H1 (cell line): ENCODE measurements at regions not wholly inside any gene's neighbourhood (a gene's known extent, or its start where the extent isn't known, plus 50 kb on each side); places are given as distances from the start of the nearest gene placed in this dataset.

Experiments used
- CTCF ChIA-PET: fragments of 300-600 bp; sonication (Branson Sonifier 250); formaldehyde crosslinking; loops from one replicate; lab custom pipeline; 2021; ENCODE audit not compliant: partially characterized antibody; lab: Charles Lee
- POLR2A ChIA-PET: fragments of 300-600 bp; sonication (Branson Sonifier 250); formaldehyde crosslinking; loops from one replicate; lab custom pipeline; 2021; ENCODE audit warnings: inconsistent platforms; ENCODE audit not compliant: partially characterized antibody; lab: Charles Lee
- DNase-seq, 2 experiments: peaks; one replicate each; pipeline versions ENCODE4 v3.0.0 to v3.0.0-alpha.2; 2010 to 2022; ENCODE audit warnings: low spot score in 2 of 2, low read depth in 1 of 2, mixed read lengths in 1 of 2
- FAIRE-seq: peaks from 2 replicates; lab custom pipeline; 2011; peaks lifted over from hg19 to GRCh38; lab: Jason Lieb, UNC
- H2AFZ ChIP-seq: 2 replicates; pipeline ENCODE4 v1.8.1; 2012; ENCODE audit warnings: low read length, inconsistent platforms
- H2AK5ac ChIP-seq: 2 replicates; pipeline ENCODE4 v1.6.1; 2013; ENCODE audit warnings: low read depth, low read length
- H2BK120ac ChIP-seq: replicated peaks from 2 replicates; pipeline ENCODE3; 2013; ENCODE audit warnings: low read depth, low read length, inconsistent platforms
- H2BK12ac ChIP-seq: 2 replicates; pipeline ENCODE4 v1.6.1; 2013; ENCODE audit warnings: low read depth, low read length
- H2BK15ac ChIP-seq: 2 replicates; pipeline ENCODE4 v1.6.1; 2013; ENCODE audit warnings: low read length
- H2BK20ac ChIP-seq: 2 replicates; pipeline ENCODE4 v1.6.1; 2013; ENCODE audit warnings: low read length
- H2BK5ac ChIP-seq: 2 replicates; pipeline ENCODE4 v1.6.1; 2013; ENCODE audit warnings: low read depth, low read length
- H3K14ac ChIP-seq: 2 replicates; pipeline ENCODE4 v1.6.1; 2013; ENCODE audit warnings: inconsistent platforms; ENCODE audit not compliant: insufficient read length
- H3K18ac ChIP-seq: 2 replicates; pipeline ENCODE4 v1.6.1; 2013; ENCODE audit warnings: low read length; ENCODE audit errors: extremely low read depth
- H3K23ac ChIP-seq: 2 replicates; pipeline ENCODE4 v1.6.1; 2013; ENCODE audit warnings: inconsistent platforms; ENCODE audit not compliant: insufficient read length
- H3K23me2 ChIP-seq: 2 replicates; pipeline ENCODE4 v1.6.1; 2013; ENCODE audit warnings: low read depth, low read length
- H3K27ac ChIP-seq: 2 replicates; pipeline ENCODE4 v1.6.1; 2011; ENCODE audit warnings: low read depth, low read length, inconsistent platforms
- H3K27me3 ChIP-seq, 4 experiments: replicated peaks in 1 of 4; 1 replicate in 1 of 4; 2 replicates in 3 of 4; pipeline versions ENCODE4 v1.6.1 to v1.8.1; 2011 to 2013; ENCODE audit warnings: low read length in 3 of 4, mild to moderate bottlenecking in 3 of 4, inconsistent platforms in 2 of 4, mixed read lengths in 2 of 4, moderate library complexity in 1 of 4; ENCODE audit not compliant: control insufficient read depth in 3 of 4, insufficient read depth in 3 of 4; ENCODE audit errors: extremely low read depth in 1 of 4
- H3K36me3 ChIP-seq, 4 experiments: 2 replicates each; pipeline versions ENCODE4 v1.6.1 to v1.8.1; 2011 to 2013; ENCODE audit warnings: mild to moderate bottlenecking in 4 of 4, low read length in 3 of 4, moderate library complexity in 2 of 4, control low read depth in 1 of 4, inconsistent platforms in 1 of 4; ENCODE audit not compliant: insufficient read depth in 4 of 4, control insufficient read depth in 2 of 4
- H3K4ac ChIP-seq: replicated peaks from 2 replicates; pipeline ENCODE3; 2013; ENCODE audit warnings: low read length, low read depth, mixed read lengths, inconsistent platforms; ENCODE audit not compliant: insufficient read length
- H3K4me1 ChIP-seq, 4 experiments: replicated peaks in 1 of 4; 1 replicate in 1 of 4; 2 replicates in 3 of 4; pipeline versions ENCODE4 v1.6.1 to v1.8.1; 2011 to 2013; ENCODE audit warnings: low read length in 3 of 4, inconsistent platforms in 2 of 4, mixed read lengths in 1 of 4; ENCODE audit not compliant: insufficient read depth in 4 of 4, control insufficient read depth in 3 of 4
- H3K4me2 ChIP-seq, 2 experiments: 2 replicates each; pipeline versions ENCODE4 v1.6.1 to v1.8.1; 2011 to 2013; ENCODE audit warnings: low read depth in 2 of 2, low read length in 2 of 2, control low read depth in 1 of 2, inconsistent platforms in 1 of 2, mild to moderate bottlenecking in 1 of 2; ENCODE audit not compliant: insufficient read depth in 1 of 2
- H3K4me3 ChIP-seq, 4 experiments: fragments of 200-600, 300-600 bp in 1 of 4; sonication (generic), shearing (Covaris generic), sonication (Bioruptor Twin) in 1 of 4; 2 replicates each; pipeline versions ENCODE4 v1.5.1 to v1.8.1; 2011 to 2016; ENCODE audit warnings: low read length in 4 of 4, low read depth in 3 of 4, control low read depth in 2 of 4, inconsistent platforms in 2 of 4, mild to moderate bottlenecking in 2 of 4, mixed read lengths in 1 of 4, moderate library complexity in 1 of 4; ENCODE audit not compliant: insufficient read depth in 2 of 4; ENCODE audit errors: extremely low read depth in 1 of 4
- H3K56ac ChIP-seq: replicated peaks from 2 replicates; pipeline ENCODE3; 2013; ENCODE audit warnings: low read depth, mild to moderate bottlenecking, mixed read lengths, low read length, inconsistent platforms; ENCODE audit not compliant: insufficient read length
- H3K79me1 ChIP-seq: 2 replicates; pipeline ENCODE4 v1.6.1; 2013; ENCODE audit warnings: low read depth, low read length, control low read depth
- H3K79me2 ChIP-seq, 2 experiments: 2 replicates each; pipeline versions ENCODE4 v1.6.1 to v1.8.1; 2012 to 2013; ENCODE audit warnings: low read length in 2 of 2, mild to moderate bottlenecking in 2 of 2, inconsistent platforms in 1 of 2; ENCODE audit not compliant: insufficient read depth in 2 of 2, control insufficient read depth in 1 of 2
- H3K9ac ChIP-seq, 4 experiments: replicated peaks in 1 of 4; 1 replicate in 1 of 4; 2 replicates in 3 of 4; pipeline versions ENCODE4 v1.6.1 to v1.8.1; 2011 to 2013; ENCODE audit warnings: low read depth in 3 of 4, low read length in 3 of 4, control low read depth in 2 of 4, mild to moderate bottlenecking in 2 of 4, moderate library complexity in 2 of 4, inconsistent platforms in 1 of 4; ENCODE audit errors: extremely low read depth in 1 of 4
- H3K9me3 ChIP-seq, 2 experiments: 2 replicates each; pipeline versions ENCODE4 v1.6.1 to v1.8.1; 2012 to 2013; ENCODE audit warnings: mild to moderate bottlenecking in 2 of 2, moderate library complexity in 2 of 2, control low read depth in 1 of 2, inconsistent platforms in 1 of 2, low read depth in 1 of 2, low read length in 1 of 2, mixed read lengths in 1 of 2; ENCODE audit not compliant: insufficient read depth in 2 of 2
- H4K20me1 ChIP-seq, 2 experiments: replicated peaks in 1 of 2; 2 replicates each; pipeline versions ENCODE3 to v1.8.1; 2011 to 2013; ENCODE audit warnings: inconsistent platforms in 2 of 2, low read length in 2 of 2, mild to moderate bottlenecking in 1 of 2; ENCODE audit not compliant: insufficient read depth in 2 of 2, control insufficient read depth in 1 of 2
- H4K5ac ChIP-seq: 2 replicates; pipeline ENCODE4 v1.6.1; 2013; ENCODE audit warnings: low read length, low read depth, mixed read lengths, inconsistent platforms; ENCODE audit not compliant: insufficient read length
- H4K8ac ChIP-seq: 2 replicates; pipeline ENCODE4 v1.8.0; 2013; ENCODE audit warnings: mild to moderate bottlenecking, moderate library complexity, low read length, inconsistent platforms; ENCODE audit not compliant: insufficient read depth; ENCODE audit errors: extremely low read depth
- H4K91ac ChIP-seq: replicated peaks from 2 replicates; pipeline ENCODE3; 2013; ENCODE audit warnings: low read length, mixed read lengths, inconsistent platforms; ENCODE audit not compliant: insufficient read length
- BACH1 ChIP-seq: IDR thresholded peaks from 2 replicates; pipeline ENCODE4 v1.6.1; 2012; ENCODE audit warnings: low read length, improper control_type of control experiment
- CHD1 ChIP-seq: IDR thresholded peaks from 2 replicates; pipeline ENCODE4 v1.6.1; 2012; ENCODE audit warnings: low read depth, low read length, improper control_type of control experiment
- EZH2 ChIP-seq: fragments of 200-600 bp; sonication (generic); IDR thresholded peaks from 2 replicates; pipeline ENCODE4 v1.7.1; 2012; ENCODE audit warnings: low read depth, mild to moderate bottlenecking, moderate library complexity, low read length, inconsistent platforms; ENCODE audit not compliant: severe bottlenecking
- KDM4A ChIP-seq: IDR thresholded peaks from one replicate; pipeline ENCODE4 v1.7.1; 2012; ENCODE audit warnings: low read depth, mild to moderate bottlenecking, moderate library complexity, low read length, inconsistent platforms; ENCODE audit not compliant: severe bottlenecking
- RFX5 ChIP-seq: IDR thresholded peaks from 2 replicates; pipeline ENCODE4 v1.6.1; 2011; ENCODE audit warnings: low read depth, low read length, improper control_type of control experiment, borderline replicate concordance
- RNF2 ChIP-seq: fragments of 200-900, 300-1000 bp; sonication (generic); IDR thresholded peaks from 2 replicates; pipeline ENCODE4 v1.7.1; 2016; ENCODE audit warnings: borderline replicate concordance, low read depth, mild to moderate bottlenecking, antibody characterized with exemption, low read length; ENCODE audit not compliant: poor library complexity, severe bottlenecking; ENCODE audit errors: missing control alignments
- SAP30 ChIP-seq: fragments of 300-600 bp; sonication (generic); IDR thresholded peaks from 2 replicates; pipeline ENCODE4 v1.7.1; 2012; ENCODE audit warnings: low read length, moderate library complexity, mild to moderate bottlenecking, inconsistent platforms; ENCODE audit not compliant: insufficient read depth, insufficient replicate concordance
- WGBS, 2 experiments: shearing (Covaris generic) in 1 of 2; methylation state at CpG; one replicate each; pipeline versions ENCODE4 v1.1.6 to v1.1.7; 2013 to 2015; ENCODE audit warnings: low lambda C conversion rate in 2 of 2, mixed read lengths in 2 of 2, inconsistent platforms in 1 of 2, low coverage in 1 of 2, missing lambda C conversion rate in 1 of 2; ENCODE audit not compliant: insufficient replicate concordance in 2 of 2, insufficient coverage in 1 of 2, insufficient read length in 1 of 2; ENCODE audit errors: extremely low coverage in 1 of 2, missing lambda C conversion rate in 1 of 2; 5-methylcytosine and 5-hydroxymethylcytosine counted together
- TF ChIP-seq, protein P1 (sequence below): IDR thresholded peaks from 2 replicates; pipeline ENCODE4 v1.6.1; 2011; ENCODE audit warnings: low read depth, mild to moderate bottlenecking, low read length; ENCODE audit not compliant: insufficient read depth
- TF ChIP-seq, protein P2 (sequence below), 3 experiments: IDR thresholded peaks; 1 replicate in 2 of 3; 2 replicates in 1 of 3; pipeline versions ENCODE4 v1.5.1 to v1.6.1; 2011; ENCODE audit warnings: low read length in 3 of 3, mild to moderate bottlenecking in 3 of 3, inconsistent platforms in 2 of 3, low read depth in 1 of 3, moderate library complexity in 1 of 3; ENCODE audit not compliant: insufficient read depth in 1 of 3; ENCODE audit errors: control extremely low read depth in 1 of 3

- ChIA-PET POLR2A (no interaction called here), CTCF (interaction anchor here (0.8 kb wide), 1 partner anchor 517 kb away, joined by 3 read pairs; no protein-coding TSS in a partner anchor)
- Histone ChIP-seq H3K27ac (no peak overlapping the region), H3K23ac (no peak overlapping the region), H4K8ac (no peak overlapping the region), H2BK5ac (no peak overlapping the region), H3K18ac (no peak overlapping the region), H2BK12ac (no peak overlapping the region), H3K9ac (no peak overlapping the region), H4K91ac (no peak overlapping the region), H3K4ac (no peak overlapping the region), H2BK15ac (no peak overlapping the region), H3K4me3 (no peak overlapping the region), H3K79me2 (no peaks in the 10 kb centered on the region), H3K9me3 (no peaks in the 10 kb centered on the region), H4K5ac (no peak overlapping the region), H2AFZ (no peak overlapping the region), H3K4me1 (no peaks in the 10 kb centered on the region; a peak in 1 of 7 replicates), H2BK20ac (no peak overlapping the region), H3K56ac (no peak overlapping the region), H3K27me3 (no peaks in the 10 kb centered on the region), H2AK5ac (no peak overlapping the region), H3K36me3 (no peaks in the 10 kb centered on the region), H3K14ac (no peak overlapping the region), H3K4me2 (no peak overlapping the region), H4K20me1 (no peaks in the 10 kb centered on the region), H3K23me2 (no peaks in the 10 kb centered on the region), H2BK120ac (no peak overlapping the region), H3K79me1 (no peaks in the 10 kb centered on the region)
- DNase-seq (no peak), FAIRE-seq (no peak)
- WGBS, 2 experiments = 88% methylated on average over 10 of the region's 10 CpGs; no CpG with 5 or more reads in 1 of the 2 experiments
- TF ChIP-seq, protein P1, sequence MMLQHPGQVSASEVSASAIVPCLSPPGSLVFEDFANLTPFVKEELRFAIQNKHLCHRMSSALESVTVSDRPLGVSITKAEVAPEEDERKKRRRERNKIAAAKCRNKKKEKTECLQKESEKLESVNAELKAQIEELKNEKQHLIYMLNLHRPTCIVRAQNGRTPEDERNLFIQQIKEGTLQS = no peak
- TF ChIP-seq RFX5 = no peak
- TF ChIP-seq CHD1 = no peak
- TF ChIP-seq EZH2 = no peak
- TF ChIP-seq, protein P2, sequence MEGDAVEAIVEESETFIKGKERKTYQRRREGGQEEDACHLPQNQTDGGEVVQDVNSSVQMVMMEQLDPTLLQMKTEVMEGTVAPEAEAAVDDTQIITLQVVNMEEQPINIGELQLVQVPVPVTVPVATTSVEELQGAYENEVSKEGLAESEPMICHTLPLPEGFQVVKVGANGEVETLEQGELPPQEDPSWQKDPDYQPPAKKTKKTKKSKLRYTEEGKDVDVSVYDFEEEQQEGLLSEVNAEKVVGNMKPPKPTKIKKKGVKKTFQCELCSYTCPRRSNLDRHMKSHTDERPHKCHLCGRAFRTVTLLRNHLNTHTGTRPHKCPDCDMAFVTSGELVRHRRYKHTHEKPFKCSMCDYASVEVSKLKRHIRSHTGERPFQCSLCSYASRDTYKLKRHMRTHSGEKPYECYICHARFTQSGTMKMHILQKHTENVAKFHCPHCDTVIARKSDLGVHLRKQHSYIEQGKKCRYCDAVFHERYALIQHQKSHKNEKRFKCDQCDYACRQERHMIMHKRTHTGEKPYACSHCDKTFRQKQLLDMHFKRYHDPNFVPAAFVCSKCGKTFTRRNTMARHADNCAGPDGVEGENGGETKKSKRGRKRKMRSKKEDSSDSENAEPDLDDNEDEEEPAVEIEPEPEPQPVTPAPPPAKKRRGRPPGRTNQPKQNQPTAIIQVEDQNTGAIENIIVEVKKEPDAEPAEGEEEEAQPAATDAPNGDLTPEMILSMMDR (IDR thresholded peaks at IDR 0.05; ENCODE audit: control extremely low read depth in 1 of 3, insufficient read depth in 1 of 3, low read depth in 1 of 3, low read length in 3 of 3) = no peak
- TF ChIP-seq BACH1 = no peak
- no peak for TF ChIP-seq KDM4A
- no peak for TF ChIP-seq SAP30
- TF ChIP-seq RNF2 = no peak
Observed at GRCh38 chr5:56321236-56321881, 88.2 kb upstream of the ANKRD55 start.
